HG02943 (cell line): ENCODE measurements at regions not wholly inside any gene's neighbourhood (a gene's known extent, or its start where the extent isn't known, plus 50 kb on each side); places are given as distances from the start of the nearest gene placed in this dataset.
A peak's percentile ranks its signal among the peaks of the same experiment; 100 is the strongest.

Experiments
- ATAC-seq: cut with Tn5 transposase; IDR thresholded peaks from one replicate; pipeline ENCODE4 v1.9.1; 2021; ENCODE audit warnings: mild to moderate bottlenecking, low read depth, moderate library complexity; ENCODE audit not compliant: unreplicated experiment

- no peak for ATAC-seq
Measured at GRCh38 chr4:144901141-144901540, 196.9 kb downstream of the ANAPC10 start.

DNA sequence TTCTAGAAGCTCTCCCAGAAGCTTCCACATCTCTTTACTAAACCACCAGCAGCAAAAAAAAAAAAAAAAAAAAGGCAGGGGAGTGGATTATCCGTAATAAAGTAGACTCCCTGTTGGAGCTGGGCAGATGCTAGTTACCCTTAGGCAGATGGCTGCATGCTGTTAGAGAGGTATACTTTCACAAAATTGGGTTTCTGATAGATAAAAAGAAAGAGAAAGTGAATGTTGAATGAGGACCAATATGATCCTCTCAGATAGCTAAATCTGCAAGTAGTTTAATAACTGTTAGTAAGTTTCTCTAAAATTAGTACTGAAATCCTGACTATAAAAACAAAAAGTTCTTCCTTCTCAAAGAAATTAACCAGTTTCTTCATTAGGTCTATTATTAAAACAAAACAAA, 195.4 kb downstream of the ANAPC10 start:
- ATAC-seq = peak; percentile 70

DNA sequence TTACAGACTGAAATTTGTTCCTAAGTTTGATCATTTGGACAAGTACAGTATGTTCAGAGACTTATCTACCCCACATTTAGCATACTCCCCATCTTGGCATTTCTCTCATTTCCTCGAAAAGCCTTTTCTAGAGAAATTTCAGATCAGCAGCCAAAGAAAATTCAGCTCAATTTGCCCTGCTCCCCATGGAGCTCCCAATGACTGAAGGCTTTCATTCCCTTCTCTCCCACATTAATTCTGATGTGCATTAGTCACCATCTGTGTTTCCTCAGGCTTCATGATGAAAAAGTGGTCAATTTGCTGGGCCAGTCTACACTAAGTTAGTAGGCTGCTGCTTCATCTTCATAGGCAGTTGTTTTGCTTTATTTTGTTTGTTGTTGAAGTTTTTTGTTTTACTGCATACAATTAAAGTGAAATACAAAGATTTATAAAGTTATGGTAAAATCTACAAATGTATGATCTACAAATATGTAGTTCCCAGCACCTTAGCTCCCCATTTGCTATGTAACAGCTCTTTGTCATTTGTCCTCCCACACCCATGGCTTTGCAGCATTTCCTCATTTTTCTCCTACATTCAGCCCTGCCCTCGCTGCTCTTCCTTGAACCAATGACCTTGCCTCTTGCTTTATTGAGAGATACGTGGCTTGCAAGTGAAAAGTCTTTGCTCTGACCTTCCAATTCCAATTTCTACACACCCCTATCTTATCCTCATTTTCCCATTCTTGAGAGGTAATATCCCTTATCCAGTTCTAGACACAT, 193.9 kb downstream of the ANAPC10 start:
- ATAC-seq = no peak

DNA sequence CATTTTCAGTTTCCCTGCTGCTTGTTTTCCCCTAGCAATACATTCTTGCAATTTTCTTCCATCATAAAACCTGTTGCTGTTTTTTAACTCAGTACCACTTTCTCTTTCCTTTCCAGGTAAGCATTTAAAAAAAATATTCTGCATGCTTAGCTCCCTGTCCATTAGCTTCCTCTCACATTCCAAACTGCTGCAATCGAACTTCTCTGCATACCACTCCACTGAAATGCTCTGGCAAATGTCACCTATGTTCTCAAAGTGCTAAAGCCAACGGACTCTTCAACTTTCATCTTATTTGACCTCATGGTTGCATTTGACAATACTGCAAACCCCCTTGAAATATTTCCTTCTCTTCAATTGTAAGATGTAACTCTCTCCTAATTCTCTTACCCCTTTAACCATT, 192.7 kb downstream of the ANAPC10 start:
- no peak for ATAC-seq

GRCh38 chr4:144906181-144906925, 191.6 kb downstream of the ANAPC10 start:
- ATAC-seq = no peak

GRCh38 chr4:144910723-144911122, 187.3 kb downstream of the ANAPC10 start:
- no peak for ATAC-seq
